Neural cell (in vitro differentiated cells): ENCODE measurements at regions not wholly inside any gene's neighbourhood (a gene's known extent, or its start where the extent isn't known, plus 50 kb on each side); places are given as distances from the start of the nearest gene placed in this dataset.

Experiments
- EP300 ChIP-seq: fragments of 450-650 bp; conservative IDR thresholded peaks from 2 replicates; pipeline ENCODE4 v1.6.1; 2014; ENCODE audit warnings: antibody characterized with exemption, mild to moderate bottlenecking, moderate library complexity; ENCODE audit not compliant: poor library complexity, severe bottlenecking
- EZH2 ChIP-seq: fragments of 200-600, 300-800 bp; shearing (Covaris generic), sonication (generic); IDR thresholded peaks from 2 replicates; pipeline ENCODE4 v1.6.1; 2014; ENCODE audit warnings: antibody characterized with exemption, low read length, borderline replicate concordance, mild to moderate bottlenecking; ENCODE audit not compliant: insufficient read depth, poor library complexity, severe bottlenecking
- MXI1 ChIP-seq: fragments of 450-650 bp; conservative IDR thresholded peaks from 2 replicates; pipeline ENCODE4 v1.6.1; 2014; ENCODE audit warnings: antibody characterized with exemption, mild to moderate bottlenecking; ENCODE audit not compliant: poor library complexity, severe bottlenecking
- POLR2AphosphoS5 ChIP-seq: IDR thresholded peaks from 2 replicates; pipeline ENCODE4 v1.6.1; 2012
- RAD21 ChIP-seq: fragments of 450-650 bp; conservative IDR thresholded peaks from 2 replicates; pipeline ENCODE4 v1.6.1; 2014; ENCODE audit warnings: antibody characterized with exemption, mild to moderate bottlenecking, moderate library complexity
- SMC3 ChIP-seq: fragments of 450-650 bp; conservative IDR thresholded peaks from 2 replicates; pipeline ENCODE4 v1.6.1; 2014; ENCODE audit warnings: antibody characterized with exemption, mild to moderate bottlenecking, moderate library complexity; ENCODE audit not compliant: poor library complexity
- TAF1 ChIP-seq: IDR thresholded peaks from 2 replicates; pipeline ENCODE4 v1.6.1; 2012; ENCODE audit warnings: low read depth
- TF ChIP-seq, protein P1 (sequence below): fragments of 450-650 bp; IDR thresholded peaks from 2 replicates; pipeline ENCODE4 v1.5.1; 2014; ENCODE audit warnings: antibody characterized with exemption, mild to moderate bottlenecking, moderate library complexity; ENCODE audit not compliant: poor library complexity, severe bottlenecking
- TF ChIP-seq, protein P2 (sequence below): IDR thresholded peaks from 2 replicates; pipeline ENCODE4 v1.6.1; 2012; ENCODE audit warnings: borderline replicate concordance

DNA sequence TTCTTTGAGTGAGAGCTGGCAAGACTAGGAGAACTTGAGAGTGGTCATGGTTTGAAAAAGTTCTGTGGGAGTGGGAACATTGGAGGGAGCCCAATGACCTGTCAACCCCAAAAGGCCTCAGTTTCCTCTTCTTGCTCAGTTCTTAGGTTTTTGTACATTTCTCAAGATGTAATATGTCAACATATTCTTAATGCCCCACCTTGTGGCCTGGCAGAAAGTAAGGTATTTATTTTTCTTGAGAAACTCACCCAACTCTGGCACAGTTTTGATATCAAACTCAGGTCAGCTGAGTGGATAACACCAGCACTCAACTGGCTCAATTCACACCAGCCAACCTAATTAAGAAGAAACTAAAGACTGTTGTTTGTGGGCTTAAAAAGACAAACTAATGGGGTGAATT lies 123.0 kb upstream of the SLC27A6 start:
- TF ChIP-seq SMC3: peak; percentile 43
- TF ChIP-seq, protein P1, sequence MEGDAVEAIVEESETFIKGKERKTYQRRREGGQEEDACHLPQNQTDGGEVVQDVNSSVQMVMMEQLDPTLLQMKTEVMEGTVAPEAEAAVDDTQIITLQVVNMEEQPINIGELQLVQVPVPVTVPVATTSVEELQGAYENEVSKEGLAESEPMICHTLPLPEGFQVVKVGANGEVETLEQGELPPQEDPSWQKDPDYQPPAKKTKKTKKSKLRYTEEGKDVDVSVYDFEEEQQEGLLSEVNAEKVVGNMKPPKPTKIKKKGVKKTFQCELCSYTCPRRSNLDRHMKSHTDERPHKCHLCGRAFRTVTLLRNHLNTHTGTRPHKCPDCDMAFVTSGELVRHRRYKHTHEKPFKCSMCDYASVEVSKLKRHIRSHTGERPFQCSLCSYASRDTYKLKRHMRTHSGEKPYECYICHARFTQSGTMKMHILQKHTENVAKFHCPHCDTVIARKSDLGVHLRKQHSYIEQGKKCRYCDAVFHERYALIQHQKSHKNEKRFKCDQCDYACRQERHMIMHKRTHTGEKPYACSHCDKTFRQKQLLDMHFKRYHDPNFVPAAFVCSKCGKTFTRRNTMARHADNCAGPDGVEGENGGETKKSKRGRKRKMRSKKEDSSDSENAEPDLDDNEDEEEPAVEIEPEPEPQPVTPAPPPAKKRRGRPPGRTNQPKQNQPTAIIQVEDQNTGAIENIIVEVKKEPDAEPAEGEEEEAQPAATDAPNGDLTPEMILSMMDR: no peak
- TF ChIP-seq EZH2: no peak
- no peak for TF ChIP-seq EP300
- no peak for TF ChIP-seq POLR2AphosphoS5
- TF ChIP-seq, protein P2, sequence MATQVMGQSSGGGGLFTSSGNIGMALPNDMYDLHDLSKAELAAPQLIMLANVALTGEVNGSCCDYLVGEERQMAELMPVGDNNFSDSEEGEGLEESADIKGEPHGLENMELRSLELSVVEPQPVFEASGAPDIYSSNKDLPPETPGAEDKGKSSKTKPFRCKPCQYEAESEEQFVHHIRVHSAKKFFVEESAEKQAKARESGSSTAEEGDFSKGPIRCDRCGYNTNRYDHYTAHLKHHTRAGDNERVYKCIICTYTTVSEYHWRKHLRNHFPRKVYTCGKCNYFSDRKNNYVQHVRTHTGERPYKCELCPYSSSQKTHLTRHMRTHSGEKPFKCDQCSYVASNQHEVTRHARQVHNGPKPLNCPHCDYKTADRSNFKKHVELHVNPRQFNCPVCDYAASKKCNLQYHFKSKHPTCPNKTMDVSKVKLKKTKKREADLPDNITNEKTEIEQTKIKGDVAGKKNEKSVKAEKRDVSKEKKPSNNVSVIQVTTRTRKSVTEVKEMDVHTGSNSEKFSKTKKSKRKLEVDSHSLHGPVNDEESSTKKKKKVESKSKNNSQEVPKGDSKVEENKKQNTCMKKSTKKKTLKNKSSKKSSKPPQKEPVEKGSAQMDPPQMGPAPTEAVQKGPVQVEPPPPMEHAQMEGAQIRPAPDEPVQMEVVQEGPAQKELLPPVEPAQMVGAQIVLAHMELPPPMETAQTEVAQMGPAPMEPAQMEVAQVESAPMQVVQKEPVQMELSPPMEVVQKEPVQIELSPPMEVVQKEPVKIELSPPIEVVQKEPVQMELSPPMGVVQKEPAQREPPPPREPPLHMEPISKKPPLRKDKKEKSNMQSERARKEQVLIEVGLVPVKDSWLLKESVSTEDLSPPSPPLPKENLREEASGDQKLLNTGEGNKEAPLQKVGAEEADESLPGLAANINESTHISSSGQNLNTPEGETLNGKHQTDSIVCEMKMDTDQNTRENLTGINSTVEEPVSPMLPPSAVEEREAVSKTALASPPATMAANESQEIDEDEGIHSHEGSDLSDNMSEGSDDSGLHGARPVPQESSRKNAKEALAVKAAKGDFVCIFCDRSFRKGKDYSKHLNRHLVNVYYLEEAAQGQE: no peak
- TF ChIP-seq RAD21: no peak
- TF ChIP-seq TAF1: no peak
- no peak for TF ChIP-seq MXI1
